Common myeloid progenitor, CD34-positive (primary cell): ENCODE measurements at regions not wholly inside any gene's neighbourhood (a gene's known extent, or its start where the extent isn't known, plus 50 kb on each side); places are given as distances from the start of the nearest gene placed in this dataset.

ENCODE experiments used
- CTCF ChIA-PET: fragments of 350-600 bp; sonication (Branson Sonifier 250); formaldehyde crosslinking; loops from one replicate; lab custom pipeline; 2021; ENCODE audit warnings: antibody characterized with exemption; lab: Charles Lee
- POLR2A ChIA-PET: fragments of 350-600 bp; sonication (Branson Sonifier 250); formaldehyde crosslinking; loops from one replicate; lab custom pipeline; 2021; ENCODE audit warnings: antibody characterized with exemption; lab: Charles Lee
- DNase-seq, 3 donors: peaks; one replicate each; pipeline versions ENCODE4 v3.0.0 to v3.0.0-alpha.2; 2013
- H3K27ac ChIP-seq, 2 experiments: 1 replicate in 1 of 2; 2 replicates in 1 of 2; pipeline ENCODE4 v1.7.0; 2013; ENCODE audit warnings: inconsistent platforms in 2 of 2, low read length in 2 of 2, mild to moderate bottlenecking in 2 of 2, low read depth in 1 of 2, moderate library complexity in 1 of 2; ENCODE audit not compliant: severe bottlenecking in 2 of 2, insufficient read depth in 1 of 2, poor library complexity in 1 of 2
- H3K27me3 ChIP-seq, 5 experiments: replicated peaks in 2 of 5; 1 replicate in 3 of 5; 2 replicates in 2 of 5; pipeline versions ENCODE4 v1.6.1 to v1.7.0; 2013; ENCODE audit warnings: low read length in 4 of 5, mild to moderate bottlenecking in 2 of 5, moderate library complexity in 2 of 5, inconsistent platforms in 1 of 5; ENCODE audit not compliant: insufficient read depth in 5 of 5, control insufficient read depth in 4 of 5
- H3K36me3 ChIP-seq, 4 experiments: 1 replicate in 2 of 4; 2 replicates in 2 of 4; pipeline versions ENCODE4 v1.6.1 to v1.7.0; 2013; ENCODE audit warnings: low read length in 3 of 4, control low read depth in 1 of 4, mild to moderate bottlenecking in 1 of 4; ENCODE audit not compliant: control insufficient read depth in 4 of 4, insufficient read depth in 4 of 4
- H3K4me1 ChIP-seq, 4 experiments: 1 replicate in 3 of 4; 2 replicates in 1 of 4; pipeline versions ENCODE4 v1.6.1 to v1.7.1; 2013; ENCODE audit warnings: low read length in 3 of 4, mild to moderate bottlenecking in 3 of 4, control low read depth in 1 of 4, inconsistent platforms in 1 of 4, moderate library complexity in 1 of 4; ENCODE audit not compliant: control insufficient read depth in 4 of 4, insufficient read depth in 4 of 4; ENCODE audit errors: control extremely low read depth in 1 of 4
- H3K4me3 ChIP-seq, 7 experiments: 1 replicate in 4 of 7; 2 replicates in 3 of 7; pipeline versions ENCODE4 v1.5.1 to v1.7.0; 2013; ENCODE audit warnings: mild to moderate bottlenecking in 7 of 7, low read length in 6 of 7, moderate library complexity in 6 of 7, inconsistent platforms in 2 of 7, low read depth in 2 of 7, control low read depth in 1 of 7; ENCODE audit not compliant: insufficient read depth in 4 of 7, control insufficient read depth in 1 of 7; ENCODE audit errors: extremely low read depth in 1 of 7
- H3K9me3 ChIP-seq, 5 experiments: 1 replicate in 4 of 5; 2 replicates in 1 of 5; pipeline versions ENCODE4 v1.6.1 to v1.7.1; 2013; ENCODE audit warnings: low read length in 4 of 5, mild to moderate bottlenecking in 2 of 5, inconsistent platforms in 1 of 5, low read depth in 1 of 5, moderate library complexity in 1 of 5; ENCODE audit not compliant: control insufficient read depth in 4 of 5, insufficient read depth in 2 of 5; ENCODE audit errors: control extremely low read depth in 1 of 5
- WGBS: methylation state at CpG from one replicate; pipeline ENCODE4 v1.1.5; 2013; ENCODE audit not compliant: insufficient coverage; 5-methylcytosine and 5-hydroxymethylcytosine counted together

DNA sequence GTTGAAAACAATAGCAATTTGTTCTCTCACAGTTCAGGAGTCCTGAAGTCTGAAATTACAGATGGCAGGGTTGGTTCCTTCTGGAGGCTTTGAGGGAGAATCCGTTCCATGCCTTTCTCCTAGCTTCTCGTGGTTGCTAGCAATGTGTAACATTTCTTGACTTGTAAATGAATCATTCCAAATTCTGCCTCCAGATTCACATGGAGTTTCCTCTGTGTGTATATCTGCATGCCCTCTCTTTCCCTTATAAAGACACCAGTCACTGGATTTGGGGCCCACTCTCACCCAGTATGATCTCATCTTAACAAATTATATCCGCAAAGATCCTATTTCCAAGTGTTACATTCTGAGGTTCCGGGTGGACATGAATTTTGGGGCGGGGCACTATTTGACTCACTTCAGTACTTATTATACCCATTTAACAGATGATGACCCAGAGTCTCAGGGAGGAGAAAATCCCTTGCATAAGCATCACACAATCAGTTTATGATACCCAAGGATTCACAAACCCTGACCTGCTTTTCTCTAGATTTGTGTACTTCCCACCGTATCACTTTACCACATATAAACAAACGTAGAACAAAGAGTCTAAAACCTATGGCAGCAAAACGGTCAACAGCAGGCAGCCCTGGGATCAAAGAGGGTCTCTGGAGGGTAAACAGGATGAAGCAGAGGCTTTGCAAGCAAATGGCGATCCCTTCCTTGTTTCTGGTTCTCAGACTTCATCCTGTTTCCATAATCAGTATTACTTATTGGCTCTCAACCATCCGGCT lies 93.7 kb downstream of the C9orf152 start:
- Histone ChIP-seq H3K36me3 (no peaks in the 10 kb centered on the region), H3K9me3 (no peaks in the 10 kb centered on the region), H3K4me1 (no peaks in the 10 kb centered on the region), H3K27ac (no peak overlapping the region), H3K27me3 (no peaks in the 10 kb centered on the region), H3K4me3 (no peak overlapping the region)
- no peak for DNase-seq
- ChIA-PET POLR2A (no interaction called here), CTCF (no interaction called here)
- WGBS: 94% methylated on average over 10 of the region's 10 CpGs

DNA sequence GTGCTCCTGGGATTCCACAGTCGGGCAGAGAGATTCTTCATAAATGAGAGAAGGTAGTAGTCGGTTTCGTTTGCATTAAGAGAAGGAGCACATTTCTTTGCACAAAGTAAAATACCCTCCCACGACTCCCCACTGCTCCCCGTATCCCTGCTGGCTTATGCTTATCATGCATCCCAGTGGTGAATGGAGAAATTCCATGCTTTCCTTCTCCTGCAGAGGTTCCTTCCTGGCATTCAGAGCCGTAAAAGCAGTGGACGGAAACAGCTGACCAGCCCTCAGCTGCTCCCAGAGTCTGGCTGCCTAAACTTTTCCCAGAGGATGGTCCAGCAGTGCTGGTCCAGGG lies 93.1 kb downstream of the C9orf152 start:
- 100% methylated on average over 4 of the region's 7 CpGs for WGBS
- POLR2A ChIA-PET: no interaction called here
- H3K27me3 ChIP-seq: no peaks in the 10 kb centered on the region
- H3K27ac ChIP-seq: no peak overlapping the region
- no peaks in the 10 kb centered on the region for H3K36me3 ChIP-seq
- DNase-seq: no peak
- no peaks in the 10 kb centered on the region for H3K9me3 ChIP-seq
- H3K4me1 ChIP-seq: no peaks in the 10 kb centered on the region
- no peak overlapping the region for H3K4me3 ChIP-seq
- CTCF ChIA-PET: no interaction called here

DNA sequence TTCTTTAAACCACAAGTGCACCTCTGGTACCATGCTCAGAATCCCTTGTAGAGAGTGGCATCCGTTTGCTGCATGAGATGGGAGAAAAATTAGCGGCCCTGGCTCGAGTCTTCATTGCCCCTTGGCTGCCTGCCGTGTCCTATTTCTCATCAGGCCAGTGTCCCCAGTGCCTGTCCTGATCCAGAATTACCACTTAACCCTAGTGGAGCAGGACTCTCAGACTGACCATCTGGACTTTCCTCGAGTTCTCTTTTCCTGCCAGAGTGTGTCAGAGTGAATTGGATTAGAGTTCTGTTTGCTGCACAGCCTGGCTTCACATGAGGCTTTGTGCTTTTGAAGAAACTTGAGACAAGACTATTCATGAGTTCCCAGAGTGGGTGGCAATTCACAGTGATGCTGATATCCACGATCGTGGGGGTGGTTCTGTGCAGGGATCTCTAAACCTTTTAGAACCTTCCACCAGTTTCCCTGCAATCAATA lies 92.6 kb downstream of the C9orf152 start:
- no peak for DNase-seq
- Histone ChIP-seq H3K36me3 (no peaks in the 10 kb centered on the region), H3K4me1 (no peaks in the 10 kb centered on the region), H3K4me3 (no peak overlapping the region), H3K27ac (no peak overlapping the region), H3K9me3 (no peaks in the 10 kb centered on the region), H3K27me3 (no peaks in the 10 kb centered on the region)
- POLR2A ChIA-PET: no interaction called here
- 93% methylated on average over 6 of the region's 7 CpGs for WGBS
- CTCF ChIA-PET: no interaction called here

DNA sequence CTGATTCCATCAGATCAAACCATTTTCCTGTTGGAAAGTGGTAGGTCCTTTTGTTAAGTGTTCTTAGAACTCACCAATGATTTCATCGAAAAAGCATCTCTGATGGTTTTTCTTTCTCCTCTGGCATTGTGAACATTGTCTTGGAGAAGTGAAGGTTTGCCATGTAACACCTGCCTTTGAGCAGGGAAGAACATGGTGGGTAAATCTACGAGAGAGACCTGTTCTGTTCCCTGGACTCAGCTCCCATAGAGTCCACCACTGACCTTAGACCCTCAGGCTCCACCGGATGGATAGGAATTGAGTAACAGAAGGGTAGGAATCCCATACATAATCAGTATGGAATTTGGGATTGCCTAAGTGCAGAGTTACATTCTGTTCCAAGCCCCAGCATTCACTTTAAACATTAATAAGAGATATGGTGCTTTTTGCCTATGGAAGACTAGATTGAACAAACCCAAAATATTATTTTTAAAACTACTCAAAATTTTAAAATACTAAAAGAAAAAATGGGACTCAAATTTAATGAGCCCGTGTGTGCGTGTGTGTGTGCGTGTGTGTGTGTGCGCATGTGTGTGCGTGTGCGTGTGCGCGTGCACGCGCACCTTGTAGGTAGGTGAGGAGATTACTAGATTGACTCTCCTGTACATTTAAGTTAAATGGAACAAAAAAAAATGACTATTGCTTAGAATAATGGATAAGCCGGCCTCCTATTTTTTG lies 92.0 kb downstream of the C9orf152 start:
- no peak overlapping the region for H3K27ac ChIP-seq
- H3K36me3 ChIP-seq: no peaks in the 10 kb centered on the region
- WGBS: 93% methylated on average over 5 of the region's 14 CpGs
- DNase-seq: no peak
- no peaks in the 10 kb centered on the region for H3K9me3 ChIP-seq
- CTCF ChIA-PET: no interaction called here
- H3K4me3 ChIP-seq: no peak overlapping the region
- no peaks in the 10 kb centered on the region for H3K27me3 ChIP-seq
- no peaks in the 10 kb centered on the region for H3K4me1 ChIP-seq
- POLR2A ChIA-PET: no interaction called here

DNA sequence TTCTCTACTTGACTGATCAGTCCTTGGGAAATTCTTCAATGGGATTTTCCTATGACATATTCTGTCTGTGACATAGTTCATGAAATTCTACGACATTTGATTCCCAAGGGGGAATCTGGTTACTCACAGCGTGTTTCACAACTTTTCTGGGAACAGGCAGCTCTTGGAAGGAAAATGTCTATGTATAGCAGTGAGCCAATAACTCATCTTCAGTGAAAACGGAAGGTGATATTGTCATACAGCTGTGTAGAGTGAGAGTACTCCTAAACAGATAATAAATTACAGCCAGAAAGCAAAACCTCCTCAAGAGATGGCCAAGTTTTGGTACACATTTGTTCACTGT lies 91.4 kb downstream of the C9orf152 start:
- no peaks in the 10 kb centered on the region for H3K36me3 ChIP-seq
- no peak for DNase-seq
- no peak overlapping the region for H3K27ac ChIP-seq
- ChIA-PET CTCF (no interaction called here), POLR2A (no interaction called here)
- H3K9me3 ChIP-seq: no peaks in the 10 kb centered on the region
- no peaks in the 10 kb centered on the region for H3K27me3 ChIP-seq
- H3K4me3 ChIP-seq: no peak overlapping the region
- no peaks in the 10 kb centered on the region for H3K4me1 ChIP-seq
- WGBS: 100% methylated on average over 2 of the region's 3 CpGs

DNA sequence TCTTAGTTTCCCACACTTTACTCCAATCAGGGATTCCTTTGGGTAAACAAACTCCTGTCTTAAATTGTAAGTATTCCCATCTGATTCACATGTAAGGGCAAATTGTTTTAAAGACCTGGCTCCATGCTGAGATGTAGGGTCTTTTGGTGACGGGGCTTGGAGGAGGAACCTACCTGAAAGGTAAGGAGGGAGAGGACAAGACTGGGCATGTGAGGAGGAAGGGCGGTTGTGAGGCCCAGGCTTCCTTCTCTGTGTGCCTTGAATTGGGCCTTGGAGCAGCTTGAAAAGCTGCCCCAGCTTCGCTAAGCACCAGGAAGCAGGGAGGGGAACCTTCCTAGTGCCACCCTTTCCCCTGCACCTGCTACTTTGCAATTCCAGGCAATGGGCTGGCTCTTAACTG lies 86.8 kb downstream of the C9orf152 start:
- CTCF ChIA-PET: no interaction called here
- no peaks in the 10 kb centered on the region for H3K36me3 ChIP-seq

DNA sequence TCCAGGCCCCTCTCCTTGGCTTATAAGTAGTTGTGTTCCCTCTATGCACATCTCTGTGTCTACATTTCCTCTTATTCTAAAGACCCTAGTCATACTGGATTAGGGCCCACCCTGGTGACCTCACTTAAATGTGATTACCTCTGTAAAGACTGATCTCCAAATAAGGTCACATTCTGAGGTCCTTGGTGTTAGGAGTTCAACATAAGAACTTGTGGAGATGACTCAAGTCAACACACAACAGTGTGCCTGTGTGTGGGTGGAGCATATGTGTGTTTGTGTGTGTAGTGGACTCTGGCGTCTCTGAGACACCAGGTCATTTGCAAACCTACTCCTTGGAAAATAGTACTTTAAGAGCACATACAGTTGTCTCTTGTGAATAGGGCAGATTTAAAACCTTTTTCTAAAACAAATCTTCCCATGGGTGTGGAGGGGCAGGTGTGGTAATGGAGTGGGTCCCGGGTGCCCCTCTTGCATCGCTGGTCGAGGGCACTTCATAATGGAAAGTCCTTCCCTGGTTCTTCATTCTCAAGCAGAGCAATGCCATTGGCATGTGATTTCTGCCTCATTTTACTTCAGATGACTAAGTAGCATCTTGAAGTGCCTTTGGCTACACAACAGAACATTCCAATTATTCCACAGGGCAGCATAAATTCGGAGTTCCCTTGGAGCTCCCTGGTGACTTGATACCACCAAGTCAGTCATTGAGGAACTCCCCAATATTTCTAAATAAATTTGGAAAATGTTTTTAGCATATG lies 84.4 kb downstream of the C9orf152 start:
- Histone ChIP-seq H3K36me3 (no peaks in the 10 kb centered on the region), H3K27ac (no peak overlapping the region), H3K9me3 (no peaks in the 10 kb centered on the region), H3K27me3 (no peaks in the 10 kb centered on the region), H3K4me1 (peaks cover 21 to 29% (median 27%) of the 10 kb centered on the region in 4 experiments), H3K4me3 (no peak overlapping the region)
- DNase-seq: no peak
- WGBS: 100% methylated on average over 1 of the region's 5 CpGs
- ChIA-PET CTCF (interaction anchor here (1.2 kb wide), 1 partner anchor 29 kb away, joined by 3 read pairs; no protein-coding TSS in a partner anchor), POLR2A (no interaction called here)

More for the DNA sequence above, 86.8 kb downstream of the C9orf152 start:
- POLR2A ChIA-PET: no interaction called here
- DNase-seq: no peak
- peaks cover 4 to 11% (median 7%) of the 10 kb centered on the region in 4 experiments for H3K4me1 ChIP-seq
- H3K27me3 ChIP-seq: no peaks in the 10 kb centered on the region
- WGBS: 100% methylated on average over 3 of the region's 3 CpGs
- no peaks in the 10 kb centered on the region for H3K9me3 ChIP-seq
- H3K4me3 ChIP-seq: no peak overlapping the region
- H3K27ac ChIP-seq: no peak overlapping the region
